ENCODE measurements at regions not wholly inside any gene's neighbourhood (a gene's known extent, or its start where the extent isn't known, plus 50 kb on each side); places are given as distances from the start of the nearest gene placed in this dataset.

- no peak overlapping the region for H2BK20ac ChIP-seq (ENCODE audit: low read depth, low read length, poor library complexity, severe bottlenecking)
- H3K23ac ChIP-seq (ENCODE audit: insufficient read length, low read depth, low read length), result no peak overlapping the region
- H3K79me2 ChIP-seq (ENCODE audit: insufficient read depth, low read length), result no peaks in the 10 kb centered on the region
- no peak overlapping the region for H2AK5ac ChIP-seq (ENCODE audit: insufficient read length, low read length)
- no peak overlapping the region for H3K56ac ChIP-seq (ENCODE audit: insufficient read length, low read depth, low read length)
- H3K18ac ChIP-seq (ENCODE audit: insufficient read length, low read depth, low read length), result no peak overlapping the region
- WGBS (ENCODE audit: extremely low coverage, insufficient read length, low lambda C conversion rate), result no CpG with 5 or more reads among the region's 4 CpGs
- no peak overlapping the region for H3K4me2 ChIP-seq (ENCODE audit: insufficient read depth, insufficient read length, low read length)
- H4K20me1 ChIP-seq (ENCODE audit: control insufficient read depth, insufficient read depth, insufficient read length), result no peaks in the 10 kb centered on the region
- no peak overlapping the region for H2BK5ac ChIP-seq (ENCODE audit: insufficient read length, low read length)
- no peak overlapping the region for H2BK120ac ChIP-seq (ENCODE audit: low read depth, low read length, poor library complexity, severe bottlenecking)
- Mint-ChIP-seq H3K9me3 (peaks cover 0 to 2% of the 10 kb centered on the region in 2 experiments; a peak in 1 of 5 replicates), H3K27ac (no peak overlapping the region), H3K36me3 (ENCODE audit: insufficient read depth in 1 of 3, low read depth in 3 of 3) (no peaks in the 10 kb centered on the region), H3K27me3 (ENCODE audit: low read depth) (no peaks in the 10 kb centered on the region), H3K4me3 (no peak overlapping the region), H3K4me1 (no peaks in the 10 kb centered on the region)
- no peaks in the 10 kb centered on the region for H3K79me1 ChIP-seq (ENCODE audit: insufficient read depth, low read depth, low read length, poor library complexity, severe bottlenecking)
- no peaks in the 10 kb centered on the region for H3K9me3 ChIP-seq (ENCODE audit: control insufficient read depth, low read depth, low read length)
- H2BK15ac ChIP-seq (ENCODE audit: low read depth, low read length), result no peak overlapping the region
- no peak overlapping the region for H3K9ac ChIP-seq (ENCODE audit: extremely low read depth, insufficient read length, low read length)
- no peak overlapping the region for H4K5ac ChIP-seq (ENCODE audit: insufficient read length, low read depth, low read length)
- DNase-seq, result no peak
- no peak overlapping the region for H4K8ac ChIP-seq (replicated peaks; ENCODE audit: insufficient read length, low read depth, low read length)
- H2BK12ac ChIP-seq (ENCODE audit: insufficient read length, low read depth, low read length), result no peak overlapping the region
- no peak overlapping the region for H2AFZ ChIP-seq (ENCODE audit: low read length)
- TF ChIP-seq, protein P1, sequence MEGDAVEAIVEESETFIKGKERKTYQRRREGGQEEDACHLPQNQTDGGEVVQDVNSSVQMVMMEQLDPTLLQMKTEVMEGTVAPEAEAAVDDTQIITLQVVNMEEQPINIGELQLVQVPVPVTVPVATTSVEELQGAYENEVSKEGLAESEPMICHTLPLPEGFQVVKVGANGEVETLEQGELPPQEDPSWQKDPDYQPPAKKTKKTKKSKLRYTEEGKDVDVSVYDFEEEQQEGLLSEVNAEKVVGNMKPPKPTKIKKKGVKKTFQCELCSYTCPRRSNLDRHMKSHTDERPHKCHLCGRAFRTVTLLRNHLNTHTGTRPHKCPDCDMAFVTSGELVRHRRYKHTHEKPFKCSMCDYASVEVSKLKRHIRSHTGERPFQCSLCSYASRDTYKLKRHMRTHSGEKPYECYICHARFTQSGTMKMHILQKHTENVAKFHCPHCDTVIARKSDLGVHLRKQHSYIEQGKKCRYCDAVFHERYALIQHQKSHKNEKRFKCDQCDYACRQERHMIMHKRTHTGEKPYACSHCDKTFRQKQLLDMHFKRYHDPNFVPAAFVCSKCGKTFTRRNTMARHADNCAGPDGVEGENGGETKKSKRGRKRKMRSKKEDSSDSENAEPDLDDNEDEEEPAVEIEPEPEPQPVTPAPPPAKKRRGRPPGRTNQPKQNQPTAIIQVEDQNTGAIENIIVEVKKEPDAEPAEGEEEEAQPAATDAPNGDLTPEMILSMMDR (conservative IDR thresholded peaks at IDR 0.05), result no peak
- H3K4ac ChIP-seq (ENCODE audit: low read depth, low read length), result no peak overlapping the region
- no peak overlapping the region for H4K91ac ChIP-seq (ENCODE audit: insufficient read length, low read depth, low read length)
- no peaks in the 10 kb centered on the region for H3K27me3 ChIP-seq (ENCODE audit: insufficient read depth, low read length)
- no peaks in the 10 kb centered on the region for H3K23me2 ChIP-seq (ENCODE audit: insufficient read length, low read depth, low read length, poor library complexity, severe bottlenecking)
- no peak overlapping the region for H3K14ac ChIP-seq (ENCODE audit: insufficient read depth, low read length)
- peak overlapping the region; percentile 36 for H3T11ph ChIP-seq (ENCODE audit: low read length)
- H3K4me1 ChIP-seq (ENCODE audit: insufficient read depth, low read length), result no peaks in the 10 kb centered on the region
- no peak overlapping the region for H3K27ac ChIP-seq (ENCODE audit: insufficient read length, low read depth, low read length)
Measured at GRCh38 chr5:143481697-143482531, 78.4 kb upstream of the NR3C1 start.

Data from H9 (cell line).